Lung (tissue), 11 donors: ENCODE measurements at regions not wholly inside any gene's neighbourhood (a gene's known extent, or its start where the extent isn't known, plus 50 kb on each side); places are given as distances from the start of the nearest gene placed in this dataset.

Experiments
- ATAC-seq: fragments of 200-7000 bp; cut with Tn5 transposase; one replicate; pipeline ENCODE4 v1.9.1; 2020; ENCODE audit warnings: moderate number of reproducible peaks; ENCODE audit not compliant: insufficient read depth, low FRiP score
- DNase-seq, 3 donors: peaks; one replicate each; pipeline ENCODE4 v3.0.0-alpha.2; 2013 to 2017
- H3K27ac ChIP-seq, 2 donors: one replicate each; pipeline ENCODE4 v1.5.1; 2013; ENCODE audit warnings: mild to moderate bottlenecking in 2 of 2, moderate library complexity in 2 of 2, control low read depth in 1 of 2, inconsistent platforms in 1 of 2, low read depth in 1 of 2, low read length in 1 of 2
- H3K27me3 ChIP-seq, 3 donors: one replicate each; pipeline ENCODE4 v1.5.1; 2013; ENCODE audit warnings: low read length in 2 of 3; ENCODE audit not compliant: control insufficient read depth in 3 of 3, insufficient read depth in 3 of 3
- H3K36me3 ChIP-seq, 4 donors: one replicate each; pipeline ENCODE4 v1.5.1; 2013; ENCODE audit warnings: low read length in 4 of 4, mild to moderate bottlenecking in 1 of 4, moderate library complexity in 1 of 4; ENCODE audit not compliant: control insufficient read depth in 4 of 4, insufficient read depth in 4 of 4
- H3K4me1 ChIP-seq, 5 donors: one replicate each; pipeline ENCODE4 v1.5.1; 2013; ENCODE audit warnings: low read length in 5 of 5, mild to moderate bottlenecking in 2 of 5, moderate library complexity in 1 of 5; ENCODE audit not compliant: control insufficient read depth in 5 of 5, insufficient read depth in 5 of 5
- H3K4me3 ChIP-seq: one replicate; pipeline ENCODE4 v1.5.1; 2013; ENCODE audit warnings: mild to moderate bottlenecking, control low read depth, moderate library complexity
- H3K9ac ChIP-seq, 2 donors: one replicate each; pipeline ENCODE4 v1.5.1; 2013; ENCODE audit warnings: low read length in 2 of 2, control low read depth in 1 of 2; ENCODE audit not compliant: insufficient read depth in 1 of 2
- H3K9me3 ChIP-seq, 4 donors: one replicate each; pipeline ENCODE4 v1.5.1; 2013; ENCODE audit warnings: low read length in 3 of 4, mild to moderate bottlenecking in 1 of 4, moderate library complexity in 1 of 4; ENCODE audit not compliant: control insufficient read depth in 4 of 4, insufficient read depth in 3 of 4
- CTCF ChIP-seq: IDR thresholded peaks from 2 replicates; pipeline ENCODE4 v1.5.1; 2012; ENCODE audit warnings: mild to moderate bottlenecking; ENCODE audit errors: control extremely low read depth, extremely low read depth
- WGBS, 2 donors: extraction: QIAGEN DNeasy Blood & Tissue Kit; methylation state at CpG; one replicate each; pipeline ENCODE4 v1.1.7; 2013; 5-methylcytosine and 5-hydroxymethylcytosine counted together
- donor health status: control.
- donor health status: control.
- donor health status: Bipolar disorder and iron deficiency.
- donor health status: healthy.
- donor health status: DM: yes; HTN: yes; CAD: no.

GRCh38 chr3:18740631-18741583 lies 315.8 kb upstream of the SATB1 start:
- H3K4me3 ChIP-seq: no peak overlapping the region
- H3K27me3 ChIP-seq: no peaks in the 10 kb centered on the region
- WGBS, 2 donors: 41 to 61% methylated on average over 12 of the region's 12 CpGs
- no peaks in the 10 kb centered on the region for H3K4me1 ChIP-seq
- no peak overlapping the region for H3K27ac ChIP-seq
- DNase-seq (no peak), ATAC-seq (peak; percentile 66)
- H3K36me3 ChIP-seq: no peaks in the 10 kb centered on the region
- TF ChIP-seq CTCF: no peak
- no peaks in the 10 kb centered on the region for H3K9me3 ChIP-seq
- no peak overlapping the region for H3K9ac ChIP-seq

- H3K27me3 ChIP-seq: no peaks in the 10 kb centered on the region
These were observed 313.9 kb upstream of the SATB1 start for GRCh38 chr3:18739099-18739433.

GRCh38 chr3:18738393-18739098 lies 313.4 kb upstream of the SATB1 start:
- DNase-seq (no peak), ATAC-seq (no peak)
- Histone ChIP-seq H3K27me3 (no peaks in the 10 kb centered on the region), H3K4me3 (no peak overlapping the region), H3K27ac (no peak overlapping the region), H3K9ac (no peak overlapping the region), H3K4me1 (no peaks in the 10 kb centered on the region), H3K36me3 (no peaks in the 10 kb centered on the region), H3K9me3 (no peaks in the 10 kb centered on the region)
- 76 to 85% methylated on average over 1 of the region's 1 CpG for WGBS, 2 donors
- no peak for TF ChIP-seq CTCF

More at GRCh38 chr3:18739099-18739433, 313.9 kb upstream of the SATB1 start:
- 63 to 65% methylated on average over 3 of the region's 3 CpGs for WGBS, 2 donors
- Histone ChIP-seq H3K9me3 (no peaks in the 10 kb centered on the region), H3K36me3 (no peaks in the 10 kb centered on the region), H3K9ac (no peak overlapping the region), H3K27ac (no peak overlapping the region), H3K4me1 (no peaks in the 10 kb centered on the region), H3K4me3 (no peak overlapping the region)
- no peak for TF ChIP-seq CTCF
- no peak for DNase-seq
- ATAC-seq: no peak
